ENCODE measurements at regions not wholly inside any gene's neighbourhood (a gene's known extent, or its start where the extent isn't known, plus 50 kb on each side); places are given as distances from the start of the nearest gene placed in this dataset.
A peak's percentile ranks its signal among the peaks of the same experiment; 100 is the strongest.

GRCh38 chr4:34200535-34200934 is 2043.8 kb downstream of the ARAP2 start:
- TF ChIP-seq, protein P1, sequence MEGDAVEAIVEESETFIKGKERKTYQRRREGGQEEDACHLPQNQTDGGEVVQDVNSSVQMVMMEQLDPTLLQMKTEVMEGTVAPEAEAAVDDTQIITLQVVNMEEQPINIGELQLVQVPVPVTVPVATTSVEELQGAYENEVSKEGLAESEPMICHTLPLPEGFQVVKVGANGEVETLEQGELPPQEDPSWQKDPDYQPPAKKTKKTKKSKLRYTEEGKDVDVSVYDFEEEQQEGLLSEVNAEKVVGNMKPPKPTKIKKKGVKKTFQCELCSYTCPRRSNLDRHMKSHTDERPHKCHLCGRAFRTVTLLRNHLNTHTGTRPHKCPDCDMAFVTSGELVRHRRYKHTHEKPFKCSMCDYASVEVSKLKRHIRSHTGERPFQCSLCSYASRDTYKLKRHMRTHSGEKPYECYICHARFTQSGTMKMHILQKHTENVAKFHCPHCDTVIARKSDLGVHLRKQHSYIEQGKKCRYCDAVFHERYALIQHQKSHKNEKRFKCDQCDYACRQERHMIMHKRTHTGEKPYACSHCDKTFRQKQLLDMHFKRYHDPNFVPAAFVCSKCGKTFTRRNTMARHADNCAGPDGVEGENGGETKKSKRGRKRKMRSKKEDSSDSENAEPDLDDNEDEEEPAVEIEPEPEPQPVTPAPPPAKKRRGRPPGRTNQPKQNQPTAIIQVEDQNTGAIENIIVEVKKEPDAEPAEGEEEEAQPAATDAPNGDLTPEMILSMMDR (conservative IDR thresholded peaks at IDR 0.05; ENCODE audit: low read length), result no peak
- H3K4me3 ChIP-seq (ENCODE audit: low read length), result no peak overlapping the region
- DNase-seq (ENCODE audit: low read depth), result no peak

GRCh38 chr4:34202154-34202553 is 2042.2 kb downstream of the ARAP2 start:
- DNase-seq (ENCODE audit: low read depth), result no peak
- TF ChIP-seq, protein P1 (conservative IDR thresholded peaks at IDR 0.05; ENCODE audit: low read length), result no peak
- H3K4me3 ChIP-seq (ENCODE audit: low read length), result no peak overlapping the region

GRCh38 chr4:34220601-34221000 is 2023.7 kb downstream of the ARAP2 start:
- H3K4me3 ChIP-seq (ENCODE audit: low read length), result no peak overlapping the region
- DNase-seq (ENCODE audit: low read depth), result no peak
- TF ChIP-seq, protein P1 (conservative IDR thresholded peaks at IDR 0.05; ENCODE audit: low read length), result no peak

DNA sequence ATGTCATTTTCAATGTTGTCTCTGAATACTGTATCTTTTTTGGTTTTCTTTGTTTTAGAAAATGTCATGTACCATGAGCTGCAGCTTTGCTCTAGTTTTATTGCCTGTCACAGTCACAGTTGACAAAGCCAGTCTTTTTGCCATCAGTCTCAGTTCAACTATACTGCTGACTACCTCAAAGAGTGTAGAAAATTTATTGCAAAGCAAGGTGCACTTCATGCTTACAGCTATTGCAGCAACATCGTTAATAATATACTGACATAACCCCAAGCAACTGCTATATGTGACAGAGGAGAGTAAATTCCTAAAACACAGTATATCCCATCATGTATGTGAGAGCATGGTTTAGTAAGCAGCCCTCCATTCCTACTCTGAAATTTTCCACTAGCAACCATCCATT is 2022.3 kb downstream of the ARAP2 start:
- TF ChIP-seq, protein P1 (conservative IDR thresholded peaks at IDR 0.05; ENCODE audit: low read length), result no peak
- H3K4me3 ChIP-seq (ENCODE audit: low read length), result no peak overlapping the region
- no peak for DNase-seq (ENCODE audit: low read depth)

DNA sequence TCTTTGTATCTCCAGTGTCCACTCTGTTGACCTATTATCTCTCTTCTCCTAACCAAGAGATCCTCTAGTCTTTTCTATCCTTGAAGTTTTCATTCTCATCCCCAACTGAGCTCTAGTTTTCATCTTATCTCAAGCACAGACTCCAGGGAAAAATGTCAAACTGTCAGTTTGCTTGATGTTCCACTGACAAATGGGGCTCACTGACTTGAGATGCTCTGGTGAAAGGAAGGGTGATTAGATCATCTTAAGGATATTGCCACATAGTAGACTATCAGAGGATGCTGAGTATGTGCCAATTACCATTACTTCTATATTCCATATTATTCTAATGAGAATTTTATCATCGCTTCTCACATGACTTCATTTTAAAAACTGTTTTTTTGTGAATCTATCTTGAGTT is 2008.2 kb downstream of the ARAP2 start:
- TF ChIP-seq, protein P1 (conservative IDR thresholded peaks at IDR 0.05; ENCODE audit: low read length), result no peak
- no peak overlapping the region for H3K4me3 ChIP-seq (ENCODE audit: low read length)
- DNase-seq (ENCODE audit: low read depth), result no peak

DNA sequence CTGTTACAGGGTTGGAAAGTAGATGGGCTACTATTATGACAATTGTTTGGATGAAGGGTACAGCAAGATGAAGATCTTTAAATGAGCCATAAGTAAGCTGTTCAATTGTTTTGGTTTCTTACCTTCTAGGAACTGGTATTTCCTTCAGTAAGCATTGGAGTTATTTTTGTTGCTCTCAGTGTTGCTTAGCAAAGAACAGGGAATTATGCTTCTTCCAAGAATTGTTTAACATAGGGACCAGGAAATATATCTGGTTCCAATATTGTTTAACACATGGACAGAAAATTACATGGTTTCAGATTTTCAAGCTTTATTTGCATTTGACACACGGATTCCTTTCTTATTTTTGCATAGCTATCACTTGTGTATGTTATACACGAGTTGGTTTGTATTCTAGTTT is 1999.0 kb downstream of the ARAP2 start:
- H3K4me3 ChIP-seq (ENCODE audit: low read length), result no peak overlapping the region
- DNase-seq (ENCODE audit: low read depth), result no peak
- TF ChIP-seq, protein P1 (conservative IDR thresholded peaks at IDR 0.05; ENCODE audit: low read length), result no peak

GRCh38 chr4:34250562-34250961 is 1993.8 kb downstream of the ARAP2 start:
- TF ChIP-seq, protein P1 (conservative IDR thresholded peaks at IDR 0.05; ENCODE audit: low read length), result no peak
- H3K4me3 ChIP-seq (ENCODE audit: low read length), result no peak overlapping the region
- peak; percentile 36 for DNase-seq (ENCODE audit: low read depth)
